ENCODE measurements at regions not wholly inside any gene's neighbourhood (a gene's known extent, or its start where the extent isn't known, plus 50 kb on each side); places are given as distances from the start of the nearest gene placed in this dataset.

DNA sequence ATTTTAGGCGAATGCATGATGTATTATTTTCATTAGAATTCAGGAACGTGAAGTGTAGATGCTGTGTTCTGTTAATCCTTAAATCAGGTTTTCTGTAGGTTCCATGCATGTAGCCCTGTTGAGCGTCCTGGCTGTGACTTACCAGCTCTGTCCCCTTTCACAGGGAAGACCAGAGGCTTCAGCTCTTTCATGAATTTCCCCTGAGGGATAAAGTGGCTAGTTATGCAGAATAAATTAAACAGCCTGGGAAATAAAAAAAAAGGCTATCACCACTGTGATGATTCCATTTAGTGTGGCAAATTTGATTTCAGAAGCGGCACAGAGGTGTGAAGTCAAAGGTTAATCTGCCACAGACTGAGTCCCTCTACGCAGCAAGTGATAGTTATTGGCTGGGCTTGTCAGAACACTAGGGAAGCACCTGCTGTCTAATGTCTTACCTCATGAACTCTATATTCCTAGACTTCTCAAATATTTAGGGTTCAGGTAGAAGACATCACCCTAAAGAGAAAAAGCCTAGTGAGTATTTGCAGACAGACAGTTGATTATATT, 61.6 kb upstream of the LINC00305 start:
- DNase-seq = no peak

DNA sequence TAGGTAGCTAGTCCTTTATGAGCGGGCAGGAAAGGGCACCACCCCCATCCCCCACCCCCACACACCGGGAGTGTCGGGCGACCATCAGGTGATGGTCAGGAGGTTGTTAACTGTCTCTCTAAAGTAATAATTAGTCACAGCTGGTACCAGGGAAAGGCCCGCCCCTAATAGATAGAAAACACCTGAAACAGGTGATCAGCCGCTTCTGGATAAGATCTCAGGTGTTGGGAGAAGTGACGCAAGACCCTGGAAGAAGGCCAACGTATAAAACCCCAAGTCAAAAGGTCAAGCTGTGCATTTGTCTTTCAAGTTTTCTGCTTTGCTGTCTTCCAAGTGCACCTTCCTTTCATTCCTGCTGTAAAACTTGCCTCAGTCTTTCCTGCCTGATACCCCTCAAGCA, 59.6 kb upstream of the LINC00305 start:
- no peak for DNase-seq

DNA sequence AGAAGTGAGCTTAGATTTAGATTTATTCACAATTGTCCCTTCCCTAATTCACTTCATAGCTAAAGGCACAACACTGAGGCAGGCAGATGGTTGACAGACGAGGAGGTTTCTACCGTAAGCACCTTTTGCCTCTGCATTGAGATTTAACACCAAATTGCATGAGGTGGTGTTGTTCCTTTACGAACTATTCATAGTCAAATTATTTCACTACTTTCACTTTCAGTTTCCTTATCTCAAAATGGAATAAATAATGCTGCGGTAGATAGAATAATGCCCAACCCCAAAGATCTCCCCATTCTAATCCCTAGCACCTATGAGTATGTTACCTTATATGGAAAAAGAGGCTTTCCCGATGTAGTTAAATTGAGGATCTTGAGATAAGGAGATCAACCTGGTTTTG, 58.9 kb upstream of the LINC00305 start:
- DNase-seq = no peak

DNA sequence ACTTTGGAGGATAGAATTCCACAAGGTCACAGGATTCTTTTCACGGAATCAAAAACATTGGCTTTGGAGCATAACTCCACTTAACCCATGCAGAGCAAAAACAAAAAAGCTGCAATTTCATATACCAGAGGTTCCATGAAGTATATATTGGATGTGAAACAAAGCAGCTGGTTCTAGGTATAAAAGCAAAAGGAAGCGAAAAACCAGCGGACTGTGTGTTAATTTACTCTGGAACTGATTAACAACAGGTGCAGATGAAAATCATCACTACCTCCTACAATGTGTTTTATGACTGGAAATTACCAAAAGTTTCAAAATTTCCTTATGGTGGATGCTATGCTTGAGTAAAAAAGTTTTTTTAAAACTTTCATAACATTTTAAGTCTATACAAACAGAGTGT, 54.4 kb upstream of the LINC00305 start:
- no peak for DNase-seq

DNA sequence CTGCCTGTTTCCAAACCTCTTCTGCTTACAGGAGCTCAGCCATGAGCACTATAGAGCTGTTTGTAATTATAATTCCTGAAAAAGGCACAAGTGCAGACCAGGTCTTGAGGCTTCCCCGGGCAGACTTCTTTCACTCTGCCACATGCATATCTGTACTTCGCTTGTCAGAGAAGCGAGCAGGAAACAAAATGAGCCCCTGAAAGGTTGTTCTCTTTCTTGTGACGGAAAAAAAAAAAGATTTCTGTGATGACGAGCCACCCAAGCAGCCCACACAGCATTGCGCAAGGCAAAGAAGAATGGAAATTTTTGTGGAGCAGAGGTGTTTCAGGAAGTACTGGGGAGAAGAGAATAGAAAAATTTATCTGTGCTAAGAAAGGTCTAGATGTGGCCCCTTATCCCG, 54.0 kb upstream of the LINC00305 start:
- DNase-seq = no peak

DNA sequence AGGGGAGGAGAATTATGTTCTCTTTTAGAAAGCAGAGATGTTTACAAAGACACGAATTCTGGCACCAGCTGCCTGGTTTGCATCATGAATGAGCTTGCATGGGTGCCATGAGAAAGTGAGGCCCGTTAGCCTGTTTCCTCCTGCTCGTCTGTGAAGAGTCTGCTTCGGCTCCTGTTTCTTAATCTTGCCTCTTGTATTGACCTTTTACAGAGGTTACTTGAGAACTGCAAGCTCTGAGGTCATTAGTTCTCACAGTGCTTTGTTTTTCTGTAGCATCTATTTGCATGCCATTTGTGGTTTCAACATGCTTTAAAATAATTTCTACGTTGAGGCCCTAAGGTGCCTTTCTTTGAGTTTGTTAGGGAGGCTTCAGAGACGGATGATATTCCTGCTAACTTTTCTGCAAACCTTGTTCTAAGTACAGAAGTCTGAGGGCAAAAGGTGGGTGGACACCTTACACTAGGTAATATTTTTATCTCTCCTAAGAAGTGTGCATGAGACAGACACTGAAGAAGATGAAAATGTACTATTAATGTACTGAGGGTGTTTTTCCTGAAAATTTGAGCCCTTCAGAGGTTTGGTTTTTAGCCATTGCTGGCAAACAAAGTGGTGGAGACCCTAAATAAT, 53.4 kb upstream of the LINC00305 start:
- no peak for DNase-seq

DNA sequence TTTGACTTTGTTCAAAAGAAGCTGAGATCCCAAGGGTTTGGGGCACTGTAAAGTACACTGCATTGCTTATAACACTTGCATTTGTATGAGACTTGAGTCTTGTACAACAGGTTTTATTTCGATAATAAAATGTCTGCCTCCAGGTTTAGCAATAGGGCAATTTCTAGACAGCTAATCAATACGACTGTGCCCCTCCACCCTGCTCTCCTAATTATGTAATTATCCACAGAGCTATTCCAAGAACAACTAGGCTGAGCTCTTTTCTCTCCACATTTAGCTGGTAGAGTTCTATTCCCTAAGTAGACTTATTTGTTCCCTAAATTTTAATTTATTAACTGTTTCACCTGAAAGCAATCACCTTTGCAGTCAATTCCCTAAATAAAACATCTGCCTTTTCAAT, 52.9 kb upstream of the LINC00305 start:
- no peak for DNase-seq

DNA sequence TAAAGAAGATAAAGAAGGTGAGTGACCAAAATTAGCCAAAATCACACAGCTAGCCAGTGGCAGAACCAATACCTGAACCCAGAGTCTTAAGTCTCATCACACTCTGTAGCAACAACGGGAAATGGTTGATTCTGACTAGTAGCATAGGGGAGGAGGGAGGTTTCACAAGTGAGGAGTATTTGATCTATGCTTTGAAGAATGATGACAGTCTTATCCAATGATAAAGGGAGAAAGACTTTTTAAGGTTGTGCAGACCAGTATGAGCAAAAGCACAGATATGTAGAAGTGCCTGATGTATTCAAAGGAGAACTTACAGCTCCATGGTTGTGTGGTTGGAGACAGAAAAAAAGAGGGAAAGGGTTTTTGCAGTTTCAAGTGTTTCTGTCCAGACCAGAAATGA, 50.7 kb upstream of the LINC00305 start:
- DNase-seq = no peak

Measured in CD4-positive, alpha-beta T cell treated with Interferon gamma for 1 hour (primary cell).